ENCODE measurements at regions not wholly inside any gene's neighbourhood (a gene's known extent, or its start where the extent isn't known, plus 50 kb on each side); places are given as distances from the start of the nearest gene placed in this dataset.

DNA sequence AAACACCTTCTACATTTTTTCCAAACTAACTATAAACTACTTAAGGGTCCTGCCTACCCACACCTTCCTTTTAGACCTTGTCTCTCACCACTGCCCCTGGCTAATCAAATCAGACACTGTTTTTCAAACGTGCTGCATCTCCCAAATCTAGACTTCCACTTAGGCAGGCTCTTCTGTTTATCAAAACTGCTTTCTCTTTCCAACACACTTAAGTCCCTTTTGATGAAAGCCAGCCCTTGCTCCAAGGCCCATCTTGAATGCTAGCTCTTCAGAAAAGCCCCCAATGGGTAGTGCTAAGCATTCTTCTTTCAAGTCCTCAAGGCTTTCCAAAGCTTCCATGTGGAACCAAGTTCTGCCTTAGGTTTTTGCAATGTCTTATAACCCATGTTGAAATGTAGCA is 888.3 kb downstream of the TUSC7 start:
- no peaks in the 10 kb centered on the region for H3K9me3 ChIP-seq (ENCODE audit: insufficient read depth, low read depth, low read length)
- H3K9ac ChIP-seq (ENCODE audit: low read length): no peak overlapping the region
- H3K18ac ChIP-seq (ENCODE audit: low read length): no peak overlapping the region
- no peaks in the 10 kb centered on the region for H3K27me3 ChIP-seq (ENCODE audit: insufficient read depth, low read length)
- H4K91ac ChIP-seq (ENCODE audit: low read depth, low read length): no peak overlapping the region
- H3K4me3 ChIP-seq (ENCODE audit: low read depth, low read length): no peak overlapping the region
- H3K4me2 ChIP-seq (ENCODE audit: low read length): no peak overlapping the region
- no peak overlapping the region for H4K8ac ChIP-seq (ENCODE audit: low read depth, low read length)
- H3K36me3 ChIP-seq (ENCODE audit: control insufficient read depth in 1 of 2, insufficient read depth in 2 of 2, low read length in 2 of 2): no peaks in the 10 kb centered on the region
- no CpG with 5 or more reads among the region's 1 CpG for WGBS (ENCODE audit: extremely low coverage, insufficient coverage, insufficient read length)
- H2BK5ac ChIP-seq (ENCODE audit: low read depth, low read length, poor library complexity): no peak overlapping the region
- H3K27ac ChIP-seq (ENCODE audit: low read depth, low read length): no peak overlapping the region
- H3K23ac ChIP-seq (ENCODE audit: low read length): no peak overlapping the region
- H2AK5ac ChIP-seq (ENCODE audit: low read length): no peak overlapping the region
- no peak overlapping the region for H3K14ac ChIP-seq (ENCODE audit: low read length)
- H2BK12ac ChIP-seq (ENCODE audit: low read length): no peak overlapping the region
- no peak overlapping the region for H2AFZ ChIP-seq (ENCODE audit: insufficient read depth, low read length, poor library complexity)
- no peak overlapping the region for H3K4ac ChIP-seq (ENCODE audit: low read depth, low read length)
- H3K79me1 ChIP-seq (ENCODE audit: low read length): no peaks in the 10 kb centered on the region
- no peaks in the 10 kb centered on the region for H3K79me2 ChIP-seq (ENCODE audit: control insufficient read depth, insufficient read depth, low read length, poor library complexity)
- no peaks in the 10 kb centered on the region for H3K4me1 ChIP-seq (ENCODE audit: control insufficient read depth in 1 of 2, insufficient read depth in 2 of 2, low read length in 2 of 2)
- no peak for DNase-seq
- no peak overlapping the region for H2BK120ac ChIP-seq (ENCODE audit: insufficient read depth, low read length, poor library complexity)
- H4K12ac ChIP-seq (ENCODE audit: low read depth, low read length): no peak overlapping the region

DNA sequence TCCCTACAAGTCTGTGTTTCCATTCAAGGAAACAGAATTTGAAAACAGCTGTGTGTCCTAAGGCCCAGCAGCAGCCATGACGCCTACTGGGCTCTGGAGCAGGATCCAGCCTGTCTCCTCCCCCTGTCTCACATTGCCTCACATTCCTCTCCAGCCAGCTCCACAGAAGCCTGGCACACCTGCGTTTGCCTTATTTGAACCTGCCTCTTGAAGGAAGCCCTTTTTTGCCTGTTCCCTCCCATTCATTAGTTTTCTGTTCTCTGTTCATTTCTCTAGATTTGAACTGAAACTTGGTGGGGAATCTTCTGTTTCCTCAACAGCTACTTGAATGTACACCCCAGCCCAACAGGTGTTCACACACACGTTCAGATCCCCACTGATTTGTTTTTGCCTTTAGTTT is 890.5 kb downstream of the TUSC7 start:
- Histone ChIP-seq H3K4me1 (ENCODE audit: control insufficient read depth in 1 of 2, insufficient read depth in 2 of 2, low read length in 2 of 2) (no peaks in the 10 kb centered on the region), H3K9me3 (ENCODE audit: insufficient read depth, low read depth, low read length) (no peaks in the 10 kb centered on the region), H3K4me3 (ENCODE audit: low read depth, low read length) (no peak overlapping the region), H3K79me1 (ENCODE audit: low read length) (no peaks in the 10 kb centered on the region), H2AK5ac (ENCODE audit: low read length) (no peak overlapping the region), H3K27me3 (ENCODE audit: insufficient read depth, low read length) (no peaks in the 10 kb centered on the region), H2BK120ac (ENCODE audit: insufficient read depth, low read length, poor library complexity) (no peak overlapping the region), H3K79me2 (ENCODE audit: control insufficient read depth, insufficient read depth, low read length, poor library complexity) (no peaks in the 10 kb centered on the region), H3K36me3 (ENCODE audit: control insufficient read depth in 1 of 2, insufficient read depth in 2 of 2, low read length in 2 of 2) (no peaks in the 10 kb centered on the region), H3K27ac (ENCODE audit: low read depth, low read length) (no peak overlapping the region), H4K91ac (ENCODE audit: low read depth, low read length) (no peak overlapping the region), H3K4me2 (ENCODE audit: low read length) (no peak overlapping the region), H3K18ac (ENCODE audit: low read length) (no peak overlapping the region), H2BK12ac (ENCODE audit: low read length) (no peak overlapping the region), H2AFZ (ENCODE audit: insufficient read depth, low read length, poor library complexity) (no peak overlapping the region), H4K12ac (ENCODE audit: low read depth, low read length) (no peak overlapping the region), H3K4ac (ENCODE audit: low read depth, low read length) (no peak overlapping the region), H3K9ac (ENCODE audit: low read length) (no peak overlapping the region), H4K8ac (ENCODE audit: low read depth, low read length) (no peak overlapping the region), H3K14ac (ENCODE audit: low read length) (no peak overlapping the region), H3K23ac (ENCODE audit: low read length) (no peak overlapping the region), H2BK5ac (ENCODE audit: low read depth, low read length, poor library complexity) (no peak overlapping the region)
- DNase-seq: no peak
- WGBS (ENCODE audit: extremely low coverage, insufficient coverage, insufficient read length): no CpG with 5 or more reads among the region's 3 CpGs

DNA sequence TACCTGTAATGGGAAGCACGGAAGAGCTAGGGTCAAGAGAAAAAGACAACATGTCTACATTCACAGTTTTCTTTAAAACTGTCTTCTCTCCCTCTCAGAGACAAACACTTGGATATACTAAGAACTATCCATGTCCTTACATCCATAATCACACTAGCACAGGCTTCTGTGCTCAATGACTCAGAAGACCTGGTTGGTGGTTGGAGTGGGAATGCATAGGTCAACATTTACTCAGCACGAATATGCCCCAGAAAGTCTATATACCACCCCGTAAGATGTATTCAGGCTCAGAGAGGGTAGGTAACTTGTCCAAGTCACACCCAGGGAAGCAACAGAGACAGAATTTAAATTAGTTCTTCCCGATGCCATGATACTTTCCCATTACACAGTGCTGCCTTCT is 891.1 kb downstream of the TUSC7 start:
- Histone ChIP-seq H4K91ac (ENCODE audit: low read depth, low read length) (no peak overlapping the region), H3K18ac (ENCODE audit: low read length) (no peak overlapping the region), H2BK120ac (ENCODE audit: insufficient read depth, low read length, poor library complexity) (no peak overlapping the region), H3K4me2 (ENCODE audit: low read length) (no peak overlapping the region), H3K14ac (ENCODE audit: low read length) (no peak overlapping the region), H3K27ac (ENCODE audit: low read depth, low read length) (no peak overlapping the region), H2AFZ (ENCODE audit: insufficient read depth, low read length, poor library complexity) (no peak overlapping the region), H3K4me1 (ENCODE audit: control insufficient read depth in 1 of 2, insufficient read depth in 2 of 2, low read length in 2 of 2) (no peaks in the 10 kb centered on the region), H3K9ac (ENCODE audit: low read length) (no peak overlapping the region), H3K79me1 (ENCODE audit: low read length) (no peaks in the 10 kb centered on the region), H2AK5ac (ENCODE audit: low read length) (no peak overlapping the region), H2BK5ac (ENCODE audit: low read depth, low read length, poor library complexity) (no peak overlapping the region), H3K27me3 (ENCODE audit: insufficient read depth, low read length) (no peaks in the 10 kb centered on the region), H3K36me3 (ENCODE audit: control insufficient read depth in 1 of 2, insufficient read depth in 2 of 2, low read length in 2 of 2) (no peaks in the 10 kb centered on the region), H3K9me3 (ENCODE audit: insufficient read depth, low read depth, low read length) (no peaks in the 10 kb centered on the region), H2BK12ac (ENCODE audit: low read length) (no peak overlapping the region), H3K4me3 (ENCODE audit: low read depth, low read length) (no peak overlapping the region), H3K79me2 (ENCODE audit: control insufficient read depth, insufficient read depth, low read length, poor library complexity) (no peaks in the 10 kb centered on the region), H3K4ac (ENCODE audit: low read depth, low read length) (no peak overlapping the region), H3K23ac (ENCODE audit: low read length) (no peak overlapping the region), H4K8ac (ENCODE audit: low read depth, low read length) (no peak overlapping the region), H4K12ac (ENCODE audit: low read depth, low read length) (no peak overlapping the region)
- no peak for DNase-seq
- no CpG with 5 or more reads among the region's 4 CpGs for WGBS (ENCODE audit: extremely low coverage, insufficient coverage, insufficient read length)

DNA sequence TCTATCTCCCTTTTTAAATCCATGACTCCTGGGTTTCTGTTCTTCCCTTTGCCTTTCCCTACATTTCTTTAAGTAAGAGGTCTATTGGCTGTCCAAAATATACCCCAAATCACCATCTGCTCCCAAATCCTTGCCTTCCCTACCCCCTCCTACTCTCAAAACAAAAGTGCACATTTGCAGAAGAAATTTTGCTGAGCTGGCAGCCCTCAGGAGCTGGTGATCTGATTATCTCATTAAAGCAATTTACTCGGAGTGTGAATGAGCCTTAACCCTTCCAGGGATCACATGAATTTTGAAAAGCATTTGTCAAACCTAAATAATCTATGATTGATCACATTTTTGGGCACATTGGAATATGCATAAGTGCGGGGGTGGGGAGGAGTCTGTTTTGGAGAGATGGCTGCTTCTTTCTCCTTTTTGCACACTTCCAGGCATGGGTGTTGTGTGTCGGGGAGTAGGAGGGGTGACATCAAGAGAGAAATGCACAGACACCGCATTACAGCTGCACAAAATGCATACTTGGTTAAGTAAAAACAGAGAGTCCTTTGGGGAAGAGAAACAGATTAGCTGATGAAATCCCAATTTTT is 892.6 kb downstream of the TUSC7 start:
- Histone ChIP-seq H2BK120ac (ENCODE audit: insufficient read depth, low read length, poor library complexity) (no peak overlapping the region), H3K9ac (ENCODE audit: low read length) (no peak overlapping the region), H2AK5ac (ENCODE audit: low read length) (no peak overlapping the region), H2BK12ac (ENCODE audit: low read length) (no peak overlapping the region), H3K27me3 (ENCODE audit: insufficient read depth, low read length) (no peaks in the 10 kb centered on the region), H3K27ac (ENCODE audit: low read depth, low read length) (no peak overlapping the region), H3K9me3 (ENCODE audit: insufficient read depth, low read depth, low read length) (no peaks in the 10 kb centered on the region), H2BK5ac (ENCODE audit: low read depth, low read length, poor library complexity) (no peak overlapping the region), H3K18ac (ENCODE audit: low read length) (no peak overlapping the region), H3K4me1 (ENCODE audit: control insufficient read depth in 1 of 2, insufficient read depth in 2 of 2, low read length in 2 of 2) (no peaks in the 10 kb centered on the region), H3K4me3 (ENCODE audit: low read depth, low read length) (no peak overlapping the region), H3K79me1 (ENCODE audit: low read length) (no peaks in the 10 kb centered on the region), H3K36me3 (ENCODE audit: control insufficient read depth in 1 of 2, insufficient read depth in 2 of 2, low read length in 2 of 2) (no peaks in the 10 kb centered on the region), H3K14ac (ENCODE audit: low read length) (no peak overlapping the region), H3K4me2 (ENCODE audit: low read length) (no peak overlapping the region), H4K12ac (ENCODE audit: low read depth, low read length) (no peak overlapping the region), H4K8ac (ENCODE audit: low read depth, low read length) (no peak overlapping the region), H4K91ac (ENCODE audit: low read depth, low read length) (no peak overlapping the region), H3K4ac (ENCODE audit: low read depth, low read length) (no peak overlapping the region), H3K23ac (ENCODE audit: low read length) (no peak overlapping the region), H2AFZ (ENCODE audit: insufficient read depth, low read length, poor library complexity) (no peak overlapping the region), H3K79me2 (ENCODE audit: control insufficient read depth, insufficient read depth, low read length, poor library complexity) (no peaks in the 10 kb centered on the region)
- no CpG with 5 or more reads among the region's 4 CpGs for WGBS (ENCODE audit: extremely low coverage, insufficient coverage, insufficient read length)
- DNase-seq: no peak

Measured in trophoblast cell (in vitro differentiated cells and primary cell).